ENCODE measurements at regions not wholly inside any gene's neighbourhood (a gene's known extent, or its start where the extent isn't known, plus 50 kb on each side); places are given as distances from the start of the nearest gene placed in this dataset.

GRCh38 chr5:175765858-175766257, 105.5 kb upstream of the CPLX2 start:
- no peak for DNase-seq (ENCODE audit: low read depth)
- in situ Hi-C loops (cut with HindIII; ENCODE audit: low pct_unique_long_range_greater_than_20kb, low sequenced_read_pairs), result no loop called here

GRCh38 chr5:175766963-175767362, 104.4 kb upstream of the CPLX2 start:
- in situ Hi-C loops (cut with HindIII; ENCODE audit: low pct_unique_long_range_greater_than_20kb, low sequenced_read_pairs), result no loop called here
- DNase-seq (ENCODE audit: low read depth), result no peak

- DNase-seq (ENCODE audit: low read depth), result no peak
- in situ Hi-C loops (cut with HindIII; ENCODE audit: low pct_unique_long_range_greater_than_20kb, low sequenced_read_pairs), result no loop called here
Measured at GRCh38 chr5:175772747-175773533, 98.4 kb upstream of the CPLX2 start.

GRCh38 chr5:175773534-175774070, 97.8 kb upstream of the CPLX2 start:
- DNase-seq (ENCODE audit: low read depth), result no peak
- in situ Hi-C loops (cut with HindIII; ENCODE audit: low pct_unique_long_range_greater_than_20kb, low sequenced_read_pairs), result no loop called here

GRCh38 chr5:175775416-175775815, 96.0 kb upstream of the CPLX2 start:
- DNase-seq (ENCODE audit: low read depth), result no peak
- in situ Hi-C loops (cut with HindIII; ENCODE audit: low pct_unique_long_range_greater_than_20kb, low sequenced_read_pairs), result no loop called here

GRCh38 chr5:175778951-175779503, 92.4 kb upstream of the CPLX2 start:
- in situ Hi-C loops (cut with HindIII; ENCODE audit: low pct_unique_long_range_greater_than_20kb, low sequenced_read_pairs), result no loop called here
- DNase-seq (ENCODE audit: low read depth), result no peak

- DNase-seq (ENCODE audit: low read depth), result no peak
- in situ Hi-C loops (cut with HindIII; ENCODE audit: low pct_unique_long_range_greater_than_20kb, low sequenced_read_pairs), result no loop called here
Measured at GRCh38 chr5:175783739-175784138, 87.6 kb upstream of the CPLX2 start.

GRCh38 chr5:175784230-175784629, 87.1 kb upstream of the CPLX2 start:
- DNase-seq (ENCODE audit: low read depth), result no peak
- in situ Hi-C loops (cut with HindIII; ENCODE audit: low pct_unique_long_range_greater_than_20kb, low sequenced_read_pairs), result no loop called here

GRCh38 chr5:175785681-175786080, 85.7 kb upstream of the CPLX2 start:
- in situ Hi-C loops (cut with HindIII; ENCODE audit: low pct_unique_long_range_greater_than_20kb, low sequenced_read_pairs), result no loop called here
- no peak for DNase-seq (ENCODE audit: low read depth)

- in situ Hi-C loops (cut with HindIII; ENCODE audit: low pct_unique_long_range_greater_than_20kb, low sequenced_read_pairs), result no loop called here
- DNase-seq (ENCODE audit: low read depth), result no peak
Measured at GRCh38 chr5:175788155-175788787, 83.1 kb upstream of the CPLX2 start.

- in situ Hi-C loops (cut with HindIII; ENCODE audit: low pct_unique_long_range_greater_than_20kb, low sequenced_read_pairs), result no loop called here
- no peak for DNase-seq (ENCODE audit: low read depth)
Measured at GRCh38 chr5:175789670-175790069, 81.7 kb upstream of the CPLX2 start.

- DNase-seq (ENCODE audit: low read depth), result no peak
- in situ Hi-C loops (cut with HindIII; ENCODE audit: low pct_unique_long_range_greater_than_20kb, low sequenced_read_pairs), result no loop called here
Measured at GRCh38 chr5:175790796-175791195, 80.6 kb upstream of the CPLX2 start.

- in situ Hi-C loops (cut with HindIII; ENCODE audit: low pct_unique_long_range_greater_than_20kb, low sequenced_read_pairs), result no loop called here
- no peak for DNase-seq (ENCODE audit: low read depth)
Measured at GRCh38 chr5:175795959-175796358, 75.4 kb upstream of the CPLX2 start.

- in situ Hi-C loops (cut with HindIII; ENCODE audit: low pct_unique_long_range_greater_than_20kb, low sequenced_read_pairs), result no loop called here
- peak; percentile 94 for DNase-seq (ENCODE audit: low read depth)
Measured at GRCh38 chr5:175796536-175797499, 74.6 kb upstream of the CPLX2 start.

- DNase-seq (ENCODE audit: low read depth), result no peak
Measured at GRCh38 chr5:175797521-175798038, 73.8 kb upstream of the CPLX2 start.

GRCh38 chr5:175798626-175799025, 72.8 kb upstream of the CPLX2 start:
- in situ Hi-C loops (cut with HindIII; ENCODE audit: low pct_unique_long_range_greater_than_20kb, low sequenced_read_pairs), result no loop called here
- DNase-seq (ENCODE audit: low read depth), result no peak

More at GRCh38 chr5:175797521-175798038, 73.8 kb upstream of the CPLX2 start:
- in situ Hi-C loops (cut with HindIII; ENCODE audit: low pct_unique_long_range_greater_than_20kb, low sequenced_read_pairs), result no loop called here

GRCh38 chr5:175800656-175801081, 70.7 kb upstream of the CPLX2 start:
- in situ Hi-C loops (cut with HindIII; ENCODE audit: low pct_unique_long_range_greater_than_20kb, low sequenced_read_pairs), result no loop called here
- DNase-seq (ENCODE audit: low read depth), result peak; percentile 52

GRCh38 chr5:175802361-175802760, 69.0 kb upstream of the CPLX2 start:
- in situ Hi-C loops (cut with HindIII; ENCODE audit: low pct_unique_long_range_greater_than_20kb, low sequenced_read_pairs), result no loop called here

More at GRCh38 chr5:175802361-175802760, 69.0 kb upstream of the CPLX2 start:
- no peak for DNase-seq (ENCODE audit: low read depth)

All from Caki2 (cell line).